Activated naive CD4-positive, alpha-beta T cell treated with anti-CD3 and anti-CD28 coated beads for 36 hours (primary cell): ENCODE measurements at regions not wholly inside any gene's neighbourhood (a gene's known extent, or its start where the extent isn't known, plus 50 kb on each side); places are given as distances from the start of the nearest gene placed in this dataset.
"Not testable (repeated sequence)": the region's sequence is repeated elsewhere in the genome, so short reads cannot be mapped to it uniquely, and the experiment has no call there.

ENCODE experiments used
- CTCF ChIA-PET: fragments of 350-600 bp; sonication (Branson Sonifier 250); formaldehyde crosslinking; loops from one replicate; lab custom pipeline; 2021; ENCODE audit warnings: antibody characterized with exemption; lab: Charles Lee
- DNase-seq: peaks from one replicate; pipeline ENCODE4 v3.0.0-alpha.2; 2020
- H3K27ac Mint-ChIP-seq: one replicate; pipeline ENCODE4 v1.8.0; 2021; ENCODE audit warnings: mild to moderate bottlenecking, mixed read lengths
- H3K27me3 Mint-ChIP-seq: one replicate; pipeline ENCODE4 v1.8.0; 2021; ENCODE audit warnings: low read depth, mixed read lengths
- H3K36me3 Mint-ChIP-seq: one replicate; pipeline ENCODE4 v1.8.0; 2021; ENCODE audit warnings: low read depth, mixed read lengths
- H3K4me1 Mint-ChIP-seq: one replicate; pipeline ENCODE4 v1.8.0; 2021; ENCODE audit warnings: low read depth, mixed read lengths
- H3K4me3 Mint-ChIP-seq: one replicate; pipeline ENCODE4 v1.8.0; 2021; ENCODE audit warnings: mild to moderate bottlenecking, moderate library complexity, mixed read lengths
- H3K9me3 Mint-ChIP-seq: one replicate; pipeline ENCODE4 v1.8.0; 2021; ENCODE audit warnings: mixed read lengths
- intact Hi-C: fragments of 100-400 bp; cut with micrococcal nuclease; formaldehyde crosslinking; loops from one replicate; pipeline ENCODE4 v1.15.1; 2023

DNA sequence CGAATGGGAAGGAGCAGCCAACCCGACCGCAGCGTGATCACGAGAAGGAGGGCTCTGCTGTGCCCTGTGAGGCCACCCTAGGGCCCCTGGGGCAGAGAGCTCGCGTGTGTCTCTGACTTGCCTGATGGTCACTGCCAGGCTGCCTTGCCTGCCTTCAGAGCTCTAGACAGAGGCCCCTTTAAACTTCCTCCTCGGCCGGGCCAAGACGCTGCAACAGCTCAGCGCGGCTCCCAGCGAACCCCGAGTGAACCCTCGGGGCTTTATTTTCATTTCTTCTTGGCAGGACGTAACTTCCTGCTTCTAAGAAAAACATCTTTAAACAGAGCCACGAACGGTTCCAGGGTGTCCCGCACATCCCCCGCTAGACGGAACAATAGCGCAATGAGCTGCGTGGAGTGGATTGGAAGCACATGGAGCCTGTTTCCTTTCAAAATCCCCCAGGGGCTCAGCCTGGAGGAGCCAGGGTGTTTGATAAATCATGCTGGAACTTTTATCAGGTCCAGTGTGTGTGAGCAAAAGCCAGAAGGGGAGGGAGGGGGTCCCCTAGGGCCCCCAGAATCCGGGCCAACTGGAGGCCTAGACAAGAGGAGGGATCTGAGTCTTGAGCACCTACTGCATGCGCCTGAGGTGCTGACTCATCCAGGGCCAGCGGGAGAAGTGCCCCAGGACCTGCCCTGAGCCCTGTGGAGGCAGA lies 134.1 kb upstream of the GDF10 start:
- Mint-ChIP-seq H3K27me3 (no peaks in the 10 kb centered on the region), H3K36me3 (no peaks in the 10 kb centered on the region), H3K9me3 (peaks cover 2% of the 10 kb centered on the region), H3K4me3 (peak overlapping the region; percentile 66), H3K27ac (peak overlapping the region; percentile 87), H3K4me1 (peaks cover 24% of the 10 kb centered on the region)
- peak; percentile 62 for DNase-seq
- CTCF ChIA-PET = interaction anchor here (0.6 to 2.3 kb wide), 8 partner anchors 15 to 146 kb away, joined by 3 to 12 read pairs (median 3); no protein-coding TSS in a partner anchor
- intact Hi-C loops = loop anchor here (1.0 to 5.0 kb wide), 4 partner anchors 41 to 146 kb away; no protein-coding TSS in a partner anchor

DNA sequence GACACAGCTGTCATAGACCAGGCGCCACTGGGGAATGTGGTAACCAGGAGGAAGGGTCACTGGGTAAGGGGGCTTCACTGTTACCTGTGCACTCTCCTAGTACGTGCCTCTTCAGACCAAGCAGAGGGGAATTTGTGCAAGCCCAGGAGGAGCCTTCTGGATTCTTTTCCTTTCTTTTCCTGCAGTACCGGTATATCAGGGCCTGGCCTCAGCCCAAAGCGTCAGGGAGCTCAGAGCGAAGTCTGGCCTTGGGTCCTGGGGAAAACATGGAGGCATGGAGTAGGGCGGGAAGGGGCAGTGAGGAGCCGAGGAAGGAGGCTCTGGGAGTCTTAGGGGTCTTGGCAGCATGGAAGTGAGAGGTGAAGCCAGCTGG lies 133.6 kb upstream of the GDF10 start:
- no peaks in the 10 kb centered on the region for H3K27me3 Mint-ChIP-seq
- peaks cover 24% of the 10 kb centered on the region for H3K4me1 Mint-ChIP-seq
- CTCF ChIA-PET = interaction anchor here (0.6 to 2.3 kb wide), 8 partner anchors 16 to 146 kb away, joined by 3 to 12 read pairs (median 3); no protein-coding TSS in a partner anchor
- H3K9me3 Mint-ChIP-seq = peaks cover 2% of the 10 kb centered on the region
- intact Hi-C loops = loop anchor here (5.0 kb wide), 2 partner anchors 41 to 146 kb away; no protein-coding TSS in a partner anchor
- H3K4me3 Mint-ChIP-seq = peak overlapping the region; percentile 66
- H3K27ac Mint-ChIP-seq = peak overlapping the region; percentile 87
- H3K36me3 Mint-ChIP-seq = no peaks in the 10 kb centered on the region
- no peak for DNase-seq

DNA sequence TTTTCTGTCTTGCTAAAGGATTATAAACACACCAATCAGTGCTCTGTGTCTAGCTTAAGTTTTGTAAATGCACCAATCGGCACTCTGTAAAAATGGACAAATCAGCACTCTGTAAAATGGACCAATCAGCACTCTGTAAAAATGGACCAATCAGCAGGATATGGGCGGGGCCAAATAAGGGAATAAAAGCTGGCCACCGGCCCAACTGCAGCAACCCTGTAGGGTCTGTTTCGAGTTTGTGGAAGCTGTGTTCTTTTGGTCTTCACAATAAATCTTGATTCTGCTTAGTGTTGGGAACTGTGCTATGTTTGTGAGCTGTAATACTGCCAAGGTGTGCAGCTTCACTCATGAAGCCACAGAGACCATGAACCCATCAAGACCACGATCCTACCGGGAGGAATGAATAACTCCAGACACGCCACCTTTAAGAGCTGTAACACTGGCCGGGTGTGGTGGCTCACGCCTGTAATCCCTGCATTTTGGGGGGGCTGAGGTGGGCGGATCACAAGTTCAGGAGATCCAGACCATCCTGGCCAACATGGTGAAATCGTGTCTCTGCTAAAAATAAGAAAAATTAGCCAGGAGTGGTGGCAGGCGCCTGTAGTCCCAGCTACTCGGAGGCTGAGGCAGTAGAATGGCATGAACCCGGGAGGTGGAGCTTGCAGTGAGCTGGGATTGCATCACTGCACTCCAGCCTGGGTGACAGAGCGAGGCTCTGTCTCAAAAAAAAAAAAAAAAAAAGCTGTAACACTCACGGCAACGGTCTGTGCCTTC lies 133.0 kb upstream of the GDF10 start:
- H3K27ac Mint-ChIP-seq = peak overlapping the region; percentile 87
- CTCF ChIA-PET = interaction anchor here (0.7 to 2.3 kb wide), 6 partner anchors 16 to 145 kb away, joined by 3 to 12 read pairs (median 6); no protein-coding TSS in a partner anchor

DNA sequence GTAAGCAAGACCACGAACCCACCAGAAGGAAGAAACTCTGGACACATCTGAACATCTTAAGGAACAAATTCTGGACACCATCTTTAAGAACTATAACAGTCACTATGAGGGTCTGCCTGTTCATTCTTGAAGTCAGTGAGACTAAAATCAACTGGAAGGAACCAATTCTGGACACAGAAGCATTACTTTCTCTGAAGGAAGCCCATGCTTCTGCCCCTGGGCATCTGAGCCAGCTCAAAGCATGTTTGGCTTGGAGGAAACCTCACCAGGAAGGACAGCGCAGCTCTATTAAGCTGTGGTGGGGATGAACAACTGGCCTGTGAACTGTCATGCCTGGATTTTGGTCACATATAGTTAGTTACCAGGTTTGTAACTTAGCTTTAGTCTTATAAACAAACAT lies 132.4 kb upstream of the GDF10 start:
- CTCF ChIA-PET = interaction anchor here (1.5 to 2.3 kb wide), 2 partner anchors 120 to 145 kb away, joined by 8 to 11 read pairs; no protein-coding TSS in a partner anchor
- intact Hi-C loops = loop anchor here (5.0 kb wide), 2 partner anchors 40 to 145 kb away; no protein-coding TSS in a partner anchor
- Mint-ChIP-seq H3K27ac (no peak overlapping the region), H3K4me1 (peaks cover 24% of the 10 kb centered on the region), H3K27me3 (no peaks in the 10 kb centered on the region), H3K4me3 (no peak overlapping the region), H3K36me3 (no peaks in the 10 kb centered on the region), H3K9me3 (peaks cover 2% of the 10 kb centered on the region)
- no peak for DNase-seq

More for the DNA sequence above, 133.0 kb upstream of the GDF10 start:
- peak overlapping the region; percentile 12 for H3K4me3 Mint-ChIP-seq
- peaks cover 24% of the 10 kb centered on the region for H3K4me1 Mint-ChIP-seq
- intact Hi-C loops = loop anchor here (5.0 kb wide), 2 partner anchors 40 to 145 kb away; no protein-coding TSS in a partner anchor
- not testable (repeated sequence) for DNase-seq, H3K27me3 Mint-ChIP-seq, H3K9me3 Mint-ChIP-seq, H3K36me3 Mint-ChIP-seq

DNA sequence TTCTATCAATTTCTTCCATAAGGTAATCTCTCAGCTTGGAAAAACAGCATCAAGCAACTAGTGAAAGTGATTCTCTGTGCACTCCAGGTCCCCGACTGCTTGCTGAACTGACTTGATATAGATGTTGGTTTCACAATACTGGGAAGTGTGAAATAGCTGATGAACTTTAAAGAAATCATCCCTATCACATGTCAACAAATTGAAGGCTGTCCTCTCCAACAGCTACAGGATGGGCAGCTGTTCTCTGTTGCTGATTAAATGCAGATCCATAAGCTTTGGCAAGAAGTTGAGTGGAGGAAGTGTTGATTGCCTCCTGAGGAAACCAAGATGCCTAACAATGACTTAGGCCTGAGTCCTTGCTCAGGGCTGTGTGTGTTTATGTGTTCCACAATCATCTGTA lies 130.4 kb upstream of the GDF10 start:
- no peak for DNase-seq
- Mint-ChIP-seq H3K4me1 (peaks cover 24% of the 10 kb centered on the region), H3K27me3 (no peaks in the 10 kb centered on the region), H3K9me3 (peaks cover 2% of the 10 kb centered on the region), H3K4me3 (no peak overlapping the region), H3K27ac (no peak overlapping the region), H3K36me3 (no peaks in the 10 kb centered on the region)
- CTCF ChIA-PET = no interaction called here
- intact Hi-C loops = loop anchor here (5.0 kb wide), 2 partner anchors 38 to 143 kb away; no protein-coding TSS in a partner anchor

DNA sequence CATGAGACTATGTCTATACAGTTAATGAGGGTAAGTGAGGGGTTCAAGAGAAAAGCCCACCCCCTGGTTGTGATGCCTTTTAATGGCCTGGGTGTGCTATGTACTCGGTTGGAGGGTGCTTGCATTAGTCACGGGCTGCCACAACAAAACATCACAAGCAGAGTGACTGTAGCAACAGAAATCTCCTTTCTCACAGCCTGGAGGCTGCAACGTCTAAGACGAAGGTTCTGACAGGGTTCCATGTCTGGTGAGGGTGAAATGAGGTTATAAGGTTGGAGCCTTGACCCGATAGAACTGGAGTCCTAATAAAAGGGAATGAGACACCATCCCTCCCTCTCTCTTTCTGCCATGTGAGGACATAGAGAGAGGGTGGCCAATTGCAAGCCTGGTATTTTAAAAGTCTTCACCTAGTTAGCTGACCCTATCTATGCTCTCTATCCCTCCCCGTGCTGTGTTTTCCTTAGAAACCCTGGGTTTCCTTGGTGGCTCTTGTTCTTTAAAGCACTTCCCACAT lies 126.0 kb upstream of the GDF10 start:
- H3K27ac Mint-ChIP-seq = no peak overlapping the region
- no peaks in the 10 kb centered on the region for H3K36me3 Mint-ChIP-seq
- H3K4me1 Mint-ChIP-seq = peaks cover 1% of the 10 kb centered on the region

DNA sequence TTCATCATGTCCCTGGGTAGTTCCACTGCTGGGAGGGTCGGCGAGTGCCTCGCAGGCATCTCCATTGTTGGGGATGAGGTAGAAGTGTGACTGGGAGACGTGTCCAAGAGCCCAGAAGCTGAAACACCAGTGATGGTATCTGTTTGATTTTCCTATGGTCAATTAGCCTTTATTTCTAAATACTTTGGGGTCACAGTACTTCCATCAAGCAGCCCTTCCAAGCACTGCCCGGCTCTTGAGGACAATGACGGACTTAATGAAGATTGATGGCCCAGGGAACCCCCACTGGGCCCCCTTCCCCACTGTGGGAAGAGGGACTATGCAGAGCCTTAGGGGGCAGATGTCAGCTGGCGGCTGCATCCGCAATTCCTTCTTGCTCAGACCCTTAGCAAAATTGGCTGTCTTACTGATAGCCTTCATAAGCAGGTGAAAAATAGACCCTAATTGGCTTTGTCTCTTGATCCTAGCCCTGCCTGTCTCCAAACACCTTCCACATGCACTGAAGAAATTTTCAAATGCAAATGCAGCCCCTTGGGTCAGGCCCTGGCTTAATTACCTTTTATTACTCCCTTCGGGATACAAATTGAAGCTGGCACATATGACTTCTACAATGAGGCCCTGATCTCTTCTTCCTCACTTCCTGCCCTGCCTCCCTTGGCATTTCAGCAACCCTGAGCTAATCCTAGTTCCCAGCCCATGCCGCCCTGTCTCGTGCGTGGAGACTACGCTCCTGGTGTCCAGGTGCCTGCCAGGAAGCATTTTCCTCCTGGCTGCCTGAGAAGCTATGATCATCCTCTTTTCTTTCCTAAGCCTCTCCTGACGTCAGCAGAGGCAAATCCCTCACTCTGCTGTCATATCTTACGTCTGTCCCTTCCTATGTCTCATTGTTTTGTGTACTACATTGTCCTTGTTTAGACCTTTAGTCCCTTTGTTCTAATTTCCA lies 124.5 kb upstream of the GDF10 start:
- H3K4me1 Mint-ChIP-seq = no peaks in the 10 kb centered on the region
- CTCF ChIA-PET = no interaction called here
- no peak for DNase-seq
- no peak overlapping the region for H3K4me3 Mint-ChIP-seq
- intact Hi-C loops = no loop called here
- H3K27ac Mint-ChIP-seq = no peak overlapping the region
- H3K9me3 Mint-ChIP-seq = no peaks in the 10 kb centered on the region
- no peaks in the 10 kb centered on the region for H3K36me3 Mint-ChIP-seq
- H3K27me3 Mint-ChIP-seq = no peaks in the 10 kb centered on the region

More for the DNA sequence above, 126.0 kb upstream of the GDF10 start:
- Mint-ChIP-seq H3K4me3 (no peak overlapping the region), H3K27me3 (no peaks in the 10 kb centered on the region), H3K9me3 (peaks cover 2% of the 10 kb centered on the region)
- no peak for DNase-seq
- CTCF ChIA-PET = no interaction called here
- intact Hi-C loops = no loop called here

DNA sequence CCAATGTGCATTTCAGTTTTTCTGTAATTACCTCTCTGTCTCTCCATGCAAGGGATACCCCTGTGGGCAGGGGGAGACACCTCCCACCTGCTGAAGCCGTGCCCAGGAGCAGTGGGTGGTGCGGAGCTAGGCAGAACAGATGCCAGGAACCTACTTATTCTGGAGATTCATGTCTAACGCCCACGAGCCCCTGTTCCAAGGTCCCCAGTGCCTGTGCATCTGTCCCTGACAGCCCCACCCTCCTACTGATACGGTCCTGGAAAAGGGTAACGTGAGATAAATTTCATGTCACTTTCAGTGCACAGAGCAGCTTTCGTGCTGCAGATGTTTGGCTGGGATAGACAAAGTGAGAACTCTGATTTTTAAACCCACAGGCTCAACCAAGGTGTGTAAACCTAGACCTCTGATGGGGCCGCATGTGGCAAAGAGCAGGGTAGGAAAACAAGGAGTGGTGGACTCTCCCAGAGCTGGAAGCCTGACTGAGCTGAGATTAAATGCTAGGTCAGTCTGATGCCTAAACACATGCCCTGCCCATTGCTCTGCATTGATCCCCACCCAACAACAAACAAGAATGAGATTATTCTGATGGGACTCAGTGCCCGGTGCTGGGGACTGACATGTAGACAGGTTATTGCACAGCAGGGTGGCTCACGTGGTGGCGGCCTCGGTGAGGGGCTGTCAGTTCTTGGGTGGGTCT lies 123.6 kb upstream of the GDF10 start:
- Mint-ChIP-seq H3K9me3 (no peaks in the 10 kb centered on the region), H3K4me1 (no peaks in the 10 kb centered on the region), H3K27ac (no peak overlapping the region), H3K27me3 (no peaks in the 10 kb centered on the region), H3K36me3 (no peaks in the 10 kb centered on the region), H3K4me3 (no peak overlapping the region)
- CTCF ChIA-PET = interaction anchor here (0.5 kb wide), 1 partner anchor 1147 kb away, joined by 3 read pairs; no protein-coding TSS in a partner anchor
- DNase-seq = no peak
- intact Hi-C loops = no loop called here

DNA sequence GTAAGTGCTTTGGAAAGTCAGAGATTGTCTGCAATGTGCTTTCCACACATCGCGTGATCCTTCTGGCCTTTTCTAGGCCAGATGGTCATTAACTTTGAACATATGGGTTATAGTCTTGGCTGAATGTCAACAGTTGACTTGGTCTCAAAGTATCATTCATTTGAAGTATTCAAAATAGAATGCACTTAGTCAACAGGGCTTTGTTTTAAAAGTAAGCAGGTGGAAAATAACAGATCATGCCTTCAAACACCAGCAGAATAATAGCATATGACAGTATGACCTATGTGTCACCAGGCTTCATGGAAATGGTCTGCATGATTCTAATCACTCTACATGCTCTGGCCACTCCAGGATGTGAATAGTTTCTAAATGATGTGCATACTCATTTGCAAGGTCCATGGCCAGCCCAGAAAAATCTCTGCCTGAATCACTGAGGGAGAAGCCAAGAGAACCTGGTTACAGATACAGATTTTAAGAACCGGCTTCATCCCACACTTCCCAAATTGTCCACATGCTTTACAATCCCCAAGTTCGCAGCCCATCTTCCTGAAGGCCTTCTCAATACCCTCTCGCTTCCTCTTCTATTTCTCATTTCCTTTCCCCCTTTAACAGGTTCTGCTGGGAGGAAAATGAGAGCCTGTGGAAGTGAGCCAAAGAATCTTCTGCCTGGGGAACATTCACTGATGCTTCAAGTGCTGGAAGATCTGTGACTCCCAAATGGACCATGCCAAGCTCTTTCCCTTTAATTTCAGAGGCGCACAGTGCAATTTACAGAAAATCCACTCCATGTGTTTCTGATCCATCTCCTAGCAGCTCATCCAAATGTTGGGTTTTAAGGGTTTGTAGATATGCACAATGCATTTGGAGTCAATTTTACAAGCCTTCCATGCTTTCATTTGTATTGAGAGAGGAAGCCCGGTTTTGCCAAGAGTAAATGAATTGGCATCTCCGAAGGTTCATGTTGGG lies 122.8 kb upstream of the GDF10 start:
- Mint-ChIP-seq H3K36me3 (no peaks in the 10 kb centered on the region), H3K4me1 (no peaks in the 10 kb centered on the region), H3K27ac (no peak overlapping the region), H3K4me3 (no peak overlapping the region), H3K27me3 (no peaks in the 10 kb centered on the region), H3K9me3 (no peaks in the 10 kb centered on the region)
- CTCF ChIA-PET = interaction anchor here (0.5 to 0.6 kb wide), 2 partner anchors 103 to 1148 kb away, joined by 3 read pairs; no protein-coding TSS in a partner anchor
- no peak for DNase-seq
- intact Hi-C loops = no loop called here

DNA sequence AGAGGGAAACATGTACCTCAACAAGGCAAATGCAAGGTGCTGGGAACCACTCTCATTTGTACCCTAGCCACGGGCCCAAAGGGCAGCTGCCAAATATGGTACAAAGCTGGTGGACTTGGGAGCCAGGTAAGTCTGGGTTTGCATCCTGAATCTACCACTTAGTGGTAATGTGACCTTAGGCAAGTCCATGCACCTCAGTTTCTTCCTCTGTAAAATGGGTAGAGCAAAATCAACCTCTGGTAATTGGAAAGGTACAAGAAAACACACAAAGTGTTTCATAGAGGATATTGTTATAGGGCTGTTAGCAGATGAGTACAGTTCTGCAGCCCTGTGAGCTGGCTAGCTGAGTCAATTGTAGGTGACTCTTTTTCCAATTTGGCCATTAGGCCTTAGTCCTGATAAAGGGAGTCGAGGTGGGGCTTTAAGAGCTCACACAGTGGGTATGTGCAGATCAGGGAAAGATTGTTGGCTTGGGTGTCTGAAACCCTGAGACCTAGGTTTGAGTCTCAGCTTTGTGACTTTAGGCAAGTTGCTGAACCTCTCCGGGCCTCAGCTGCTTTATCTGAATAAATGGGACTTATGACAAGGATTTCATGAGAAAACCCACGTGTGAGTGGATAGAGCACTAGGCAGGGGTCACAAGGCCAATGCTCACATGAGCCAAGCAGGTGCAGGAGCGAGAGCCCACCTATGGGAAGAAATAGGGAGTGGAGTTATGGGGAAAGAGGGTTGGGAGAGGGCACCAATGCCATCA lies 121.3 kb upstream of the GDF10 start:
- Mint-ChIP-seq H3K4me1 (no peaks in the 10 kb centered on the region), H3K4me3 (no peak overlapping the region), H3K9me3 (no peaks in the 10 kb centered on the region), H3K36me3 (no peaks in the 10 kb centered on the region), H3K27me3 (no peaks in the 10 kb centered on the region), H3K27ac (no peak overlapping the region)
- CTCF ChIA-PET = interaction anchor here (0.6 kb wide), 1 partner anchor 46 kb away, joined by 3 read pairs; no protein-coding TSS in a partner anchor
- intact Hi-C loops = no loop called here
- DNase-seq = no peak
